ENCODE measurements at regions not wholly inside any gene's neighbourhood (a gene's known extent, or its start where the extent isn't known, plus 50 kb on each side); places are given as distances from the start of the nearest gene placed in this dataset.

DNA sequence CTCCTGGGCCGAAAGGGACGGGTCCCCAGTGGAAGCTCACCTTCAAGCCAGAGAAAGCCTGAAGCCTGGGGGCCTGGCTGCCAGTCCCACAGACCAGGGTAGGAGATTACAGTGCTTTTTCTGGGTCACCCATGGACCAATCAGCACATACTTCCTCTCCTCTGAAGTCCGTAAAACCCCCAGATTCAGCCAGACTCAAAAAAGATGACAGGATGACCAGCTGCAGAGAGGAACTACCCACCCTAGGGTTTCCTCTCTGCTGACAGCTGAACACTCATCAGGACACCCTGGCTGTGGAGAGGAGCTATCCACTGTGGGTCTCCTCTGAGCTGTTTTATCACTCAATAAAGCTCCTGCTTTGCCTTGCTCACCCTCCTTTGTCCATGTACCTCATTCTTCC is 78.0 kb downstream of the SAMD9 start:
- Histone ChIP-seq H3K4me3 (ENCODE audit: control insufficient read depth in 2 of 3, extremely low read depth in 1 of 3, insufficient read depth in 2 of 3, low read depth in 1 of 3, low read length in 3 of 3) (no peak overlapping the region), H2AFZ (ENCODE audit: control insufficient read depth, low read length) (no peak overlapping the region), H3K27me3 (ENCODE audit: control insufficient read depth, extremely low read depth, insufficient read depth, low read length) (no peaks in the 10 kb centered on the region), H3K27ac (ENCODE audit: control insufficient read depth, insufficient read depth, low read length) (no peak overlapping the region), H4K20me1 (ENCODE audit: control insufficient read depth, extremely low read depth, insufficient read depth, low read length) (no peaks in the 10 kb centered on the region), H3K4me1 (ENCODE audit: control insufficient read depth, extremely low read depth, insufficient read depth, low read length) (peaks cover 27% of the 10 kb centered on the region), H3K9me1 (ENCODE audit: control insufficient read depth, extremely low read depth, insufficient read depth, low read length) (no peaks in the 10 kb centered on the region), H3K79me2 (ENCODE audit: control insufficient read depth, insufficient read depth, low read length) (no peaks in the 10 kb centered on the region), H3K9ac (ENCODE audit: control insufficient read depth, extremely low read depth, insufficient read depth, low read length) (no peak overlapping the region), H3K4me2 (ENCODE audit: control insufficient read depth, extremely low read depth, insufficient read depth, low read depth, low read length) (no peak overlapping the region), H3K9me3 (ENCODE audit: control insufficient read depth, low read depth, low read length) (no peaks in the 10 kb centered on the region), H3K36me3 (ENCODE audit: control insufficient read depth in 2 of 2, extremely low read depth in 1 of 2, insufficient read depth in 2 of 2, low read length in 2 of 2) (no peaks in the 10 kb centered on the region)
- TF ChIP-seq CTCF (optimal IDR thresholded peaks at IDR 0.05 in 1 of 3, IDR thresholded peaks at IDR 0.05 in 1 of 3, conservative IDR thresholded peaks at IDR 0.05 in 1 of 3; ENCODE audit: extremely low read depth in 1 of 3, insufficient read depth in 2 of 3, low read length in 3 of 3) (no peak), EZH2 (IDR thresholded peaks at IDR 0.05; ENCODE audit: low read length) (no peak)
- FAIRE-seq (no peak), DNase-seq (ENCODE audit: low read depth, low spot score) (no peak)
- dilution Hi-C loops (cut with MboI; ENCODE audit: extremely low pct_ligation_motif_present, low sequenced_read_pairs), result no loop called here

DNA sequence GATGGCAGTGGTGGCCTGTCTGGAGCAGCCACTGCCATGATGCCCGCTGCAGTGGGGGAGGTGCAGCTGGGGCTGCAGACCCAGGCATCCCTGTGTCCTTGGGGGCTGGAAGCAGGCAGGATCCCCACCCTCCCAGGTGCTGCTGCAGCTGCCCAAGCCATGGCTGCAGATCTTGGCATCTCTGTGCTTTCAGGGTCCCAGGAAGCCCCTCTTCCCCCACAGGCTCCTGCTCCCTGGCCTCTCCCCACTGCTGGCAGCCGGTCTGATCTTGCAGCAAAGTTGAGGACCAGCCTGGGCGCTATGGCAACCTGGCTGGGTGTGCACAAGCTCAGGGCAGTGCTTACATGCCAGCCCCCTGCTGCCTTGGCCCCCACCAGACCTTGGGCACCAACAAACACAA is 78.5 kb downstream of the SAMD9 start:
- H3K4me2 ChIP-seq (ENCODE audit: control insufficient read depth, extremely low read depth, insufficient read depth, low read depth, low read length), result no peak overlapping the region
- no peak overlapping the region for H3K4me3 ChIP-seq (ENCODE audit: control insufficient read depth in 2 of 3, extremely low read depth in 1 of 3, insufficient read depth in 2 of 3, low read depth in 1 of 3, low read length in 3 of 3)
- H3K9me3 ChIP-seq (ENCODE audit: control insufficient read depth, low read depth, low read length), result no peaks in the 10 kb centered on the region
- no peak overlapping the region for H3K9ac ChIP-seq (ENCODE audit: control insufficient read depth, extremely low read depth, insufficient read depth, low read length)
- no peaks in the 10 kb centered on the region for H4K20me1 ChIP-seq (ENCODE audit: control insufficient read depth, extremely low read depth, insufficient read depth, low read length)
- H3K79me2 ChIP-seq (ENCODE audit: control insufficient read depth, insufficient read depth, low read length), result no peaks in the 10 kb centered on the region
- no peak overlapping the region for H3K27ac ChIP-seq (ENCODE audit: control insufficient read depth, insufficient read depth, low read length)
- H2AFZ ChIP-seq (ENCODE audit: control insufficient read depth, low read length), result no peak overlapping the region
- no peaks in the 10 kb centered on the region for H3K27me3 ChIP-seq (ENCODE audit: control insufficient read depth, extremely low read depth, insufficient read depth, low read length)
- TF ChIP-seq CTCF (optimal IDR thresholded peaks at IDR 0.05 in 1 of 3, IDR thresholded peaks at IDR 0.05 in 1 of 3, conservative IDR thresholded peaks at IDR 0.05 in 1 of 3; ENCODE audit: extremely low read depth in 1 of 3, insufficient read depth in 2 of 3, low read length in 3 of 3) (no peak), EZH2 (IDR thresholded peaks at IDR 0.05; ENCODE audit: low read length) (no peak)
- FAIRE-seq (no peak), DNase-seq (ENCODE audit: low read depth, low spot score) (no peak)
- no peaks in the 10 kb centered on the region for H3K9me1 ChIP-seq (ENCODE audit: control insufficient read depth, extremely low read depth, insufficient read depth, low read length)
- peaks cover 22% of the 10 kb centered on the region for H3K4me1 ChIP-seq (ENCODE audit: control insufficient read depth, extremely low read depth, insufficient read depth, low read length)
- dilution Hi-C loops (cut with MboI; ENCODE audit: extremely low pct_ligation_motif_present, low sequenced_read_pairs), result no loop called here
- H3K36me3 ChIP-seq (ENCODE audit: control insufficient read depth in 2 of 2, extremely low read depth in 1 of 2, insufficient read depth in 2 of 2, low read length in 2 of 2), result no peaks in the 10 kb centered on the region

All from keratinocyte (primary cell).